OCI-LY1 (cell line): ENCODE measurements at regions not wholly inside any gene's neighbourhood (a gene's known extent, or its start where the extent isn't known, plus 50 kb on each side); places are given as distances from the start of the nearest gene placed in this dataset.

ENCODE experiments used
- H2AFZ ChIP-seq: fragments of 200-600 bp; sonication (generic), shearing (Covaris generic); 2 replicates; pipeline ENCODE4 v1.6.0; 2014; ENCODE audit warnings: antibody characterized with exemption, mild to moderate bottlenecking, low read length
- H3F3A ChIP-seq: fragments of 200-600 bp; sonication (generic), shearing (Covaris generic); 2 replicates; pipeline ENCODE4 v1.6.0; 2014; ENCODE audit warnings: mild to moderate bottlenecking, antibody characterized with exemption, low read length, moderate library complexity; ENCODE audit not compliant: insufficient read depth
- H3K27ac ChIP-seq: fragments of 200-600 bp; sonication (generic); 2 replicates; pipeline ENCODE4 v1.5.1; 2014; ENCODE audit warnings: low read length, mixed run types, mild to moderate bottlenecking, low read depth; ENCODE audit not compliant: poor library complexity, severe bottlenecking
- H3K27me3 ChIP-seq: fragments of 200-600 bp; sonication (generic); 2 replicates; pipeline ENCODE4 v1.6.0; 2014; ENCODE audit warnings: antibody characterized with exemption, mild to moderate bottlenecking, low read length, moderate library complexity; ENCODE audit not compliant: insufficient read depth
- H3K36me3 ChIP-seq: fragments of 200-600 bp; sonication (generic); 2 replicates; pipeline ENCODE4 v1.6.1; 2014; ENCODE audit warnings: mild to moderate bottlenecking, antibody characterized with exemption, low read length, moderate library complexity, mixed read lengths; ENCODE audit not compliant: insufficient read depth
- H3K4me1 ChIP-seq: fragments of 200-600 bp; sonication (generic); 2 replicates; pipeline ENCODE4 v1.5.1; 2014; ENCODE audit warnings: mild to moderate bottlenecking, low read length, moderate library complexity; ENCODE audit not compliant: insufficient read depth, severe bottlenecking
- H3K4me2 ChIP-seq: fragments of 200-600 bp; sonication (generic), shearing (Covaris generic); 2 replicates; pipeline ENCODE4 v1.6.1; 2014; ENCODE audit warnings: low read length
- H3K4me3 ChIP-seq: fragments of 200-600 bp; sonication (generic); 2 replicates; pipeline ENCODE4 v1.5.1; 2014; ENCODE audit warnings: low read length, low read depth, mild to moderate bottlenecking, mixed read lengths; ENCODE audit not compliant: poor library complexity, severe bottlenecking
- H3K79me2 ChIP-seq: fragments of 200-600 bp; shearing (Covaris generic); 2 replicates; pipeline ENCODE4 v1.6.1; 2016; ENCODE audit warnings: mixed run types, low read length, mixed read lengths; ENCODE audit not compliant: insufficient read depth
- H3K9ac ChIP-seq: fragments of 200-600 bp; sonication (generic), shearing (Covaris generic); 2 replicates; pipeline ENCODE4 v1.6.1; 2014; ENCODE audit warnings: mild to moderate bottlenecking, low read length, mixed read lengths
- H3K9me2 ChIP-seq: fragments of 200-600 bp; sonication (generic), shearing (Covaris generic); 2 replicates; pipeline ENCODE4 v1.6.1; 2014; ENCODE audit warnings: low read depth, mild to moderate bottlenecking, low read length, mixed read lengths
- H3K9me3 ChIP-seq: fragments of 200-600 bp; shearing (Covaris generic); 2 replicates; pipeline ENCODE4 v1.6.1; 2014; ENCODE audit warnings: low read length, mixed read lengths
- H4K20me1 ChIP-seq: fragments of 200-600 bp; sonication (generic), shearing (Covaris generic); 2 replicates; pipeline ENCODE4 v1.6.0; 2016; ENCODE audit warnings: mild to moderate bottlenecking, low read length; ENCODE audit not compliant: insufficient read depth
- CTCF ChIP-seq: fragments of 200-600 bp; sonication (generic), shearing (Covaris generic); IDR thresholded peaks from 2 replicates; pipeline ENCODE4 v1.5.1; 2017; ENCODE audit warnings: mild to moderate bottlenecking, antibody characterized with exemption, low read length, moderate library complexity, mixed read lengths
- EZH2 ChIP-seq: fragments of 200-600 bp; sonication (generic), shearing (Covaris generic); IDR thresholded peaks from 2 replicates; pipeline ENCODE4 v1.8.0; 2017; ENCODE audit warnings: borderline replicate concordance, mixed run types, mild to moderate bottlenecking, antibody characterized with exemption, low read length, moderate library complexity, mixed read lengths

- H3K4me2 ChIP-seq = no peak overlapping the region
- H4K20me1 ChIP-seq = no peaks in the 10 kb centered on the region
- H3K36me3 ChIP-seq = no peaks in the 10 kb centered on the region
- no peaks in the 10 kb centered on the region for H3K4me1 ChIP-seq
- H3K9me3 ChIP-seq = no peaks in the 10 kb centered on the region
- H3K27me3 ChIP-seq = no peaks in the 10 kb centered on the region
- no peak overlapping the region for H3K4me3 ChIP-seq
- H2AFZ ChIP-seq = no peak overlapping the region
- H3K27ac ChIP-seq = no peak overlapping the region
- TF ChIP-seq CTCF (no peak), EZH2 (no peak)
- no peaks in the 10 kb centered on the region for H3K79me2 ChIP-seq
- no peaks in the 10 kb centered on the region for H3F3A ChIP-seq
- no peaks in the 10 kb centered on the region for H3K9me2 ChIP-seq
- no peak overlapping the region for H3K9ac ChIP-seq
Measured at GRCh38 chrX:151812661-151813060, 78.1 kb downstream of the CNGA2 start.

- Histone ChIP-seq H3F3A (no peaks in the 10 kb centered on the region), H3K4me3 (no peak overlapping the region), H3K9me3 (no peaks in the 10 kb centered on the region), H3K9me2 (no peaks in the 10 kb centered on the region), H3K27ac (no peak overlapping the region), H3K4me2 (no peak overlapping the region), H4K20me1 (no peaks in the 10 kb centered on the region), H3K79me2 (no peaks in the 10 kb centered on the region), H2AFZ (no peak overlapping the region), H3K4me1 (no peaks in the 10 kb centered on the region), H3K36me3 (no peaks in the 10 kb centered on the region), H3K9ac (no peak overlapping the region), H3K27me3 (no peaks in the 10 kb centered on the region)
- TF ChIP-seq EZH2 (no peak), CTCF (no peak)
Measured at GRCh38 chrX:151814767-151815166, 80.2 kb downstream of the CNGA2 start.

GRCh38 chrX:151815398-151815797 lies 80.9 kb downstream of the CNGA2 start:
- H3K4me3 ChIP-seq = no peak overlapping the region
- no peaks in the 10 kb centered on the region for H3K4me1 ChIP-seq
- no peaks in the 10 kb centered on the region for H4K20me1 ChIP-seq
- H3K27me3 ChIP-seq = no peaks in the 10 kb centered on the region
- no peak overlapping the region for H2AFZ ChIP-seq
- no peaks in the 10 kb centered on the region for H3K79me2 ChIP-seq
- no peak overlapping the region for H3K9ac ChIP-seq
- no peaks in the 10 kb centered on the region for H3K9me2 ChIP-seq
- no peaks in the 10 kb centered on the region for H3K36me3 ChIP-seq
- TF ChIP-seq CTCF (no peak), EZH2 (no peak)
- H3K4me2 ChIP-seq = no peak overlapping the region
- H3K27ac ChIP-seq = no peak overlapping the region
- H3K9me3 ChIP-seq = no peaks in the 10 kb centered on the region
- H3F3A ChIP-seq = no peaks in the 10 kb centered on the region
